A673 (cell line): ENCODE measurements at regions not wholly inside any gene's neighbourhood (a gene's known extent, or its start where the extent isn't known, plus 50 kb on each side); places are given as distances from the start of the nearest gene placed in this dataset.

Experiments
- BruUV-seq: library from RNA; stranded (reverse); fragments of 400-500 nt; replicated peaks from 2 replicates; lab custom pipeline; 2021; lab: Mats Ljungman, UMichigan
- CTCF ChIA-PET: fragments of 300-600 bp; sonication (Branson Sonifier 250); formaldehyde crosslinking; loops from one replicate; lab custom pipeline; 2022; ENCODE audit warnings: antibody characterized with exemption; lab: Charles Lee
- POLR2A ChIA-PET: fragments of 300-600 bp; sonication (Branson Sonifier 250); formaldehyde crosslinking; loops from one replicate; lab custom pipeline; 2022; ENCODE audit warnings: antibody characterized with exemption; ENCODE audit not compliant: low non-redundant PET; lab: Charles Lee
- DNase-seq: peaks from one replicate; pipeline ENCODE4 v3.0.0-alpha.2; 2015; ENCODE audit warnings: low spot score
- H3K27ac ChIP-seq: fragments of 200-600 bp; sonication (generic); 2 replicates; pipeline ENCODE4 v1.5.1; 2016; ENCODE audit warnings: mixed run types, low read depth, mild to moderate bottlenecking, mixed read lengths, antibody characterized with exemption, low read length; ENCODE audit not compliant: poor library complexity, severe bottlenecking
- H3K27me3 ChIP-seq: fragments of 200-600 bp; sonication (generic); replicated peaks from 2 replicates; pipeline ENCODE4 v1.6.1; 2017; ENCODE audit warnings: mixed run types, low read depth, mild to moderate bottlenecking, mixed read lengths, antibody characterized with exemption, low read length; ENCODE audit not compliant: insufficient read depth, poor library complexity
- H3K36me3 ChIP-seq: fragments of 200-600 bp; sonication (generic); 2 replicates; pipeline ENCODE4 v1.6.1; 2016; ENCODE audit warnings: mixed run types, mild to moderate bottlenecking, mixed read lengths, antibody characterized with exemption, low read length; ENCODE audit not compliant: insufficient read depth, poor library complexity, severe bottlenecking
- H3K4me1 ChIP-seq: fragments of 200-600 bp; sonication (generic); 2 replicates; pipeline ENCODE4 v1.6.1; 2017; ENCODE audit warnings: mixed run types, mild to moderate bottlenecking, mixed read lengths, antibody characterized with exemption, low read length; ENCODE audit not compliant: insufficient read depth, poor library complexity, severe bottlenecking
- H3K4me3 ChIP-seq: fragments of 200-600 bp; sonication (generic); 2 replicates; pipeline ENCODE4 v1.5.1; 2016; ENCODE audit warnings: low read depth, mixed run types, mild to moderate bottlenecking, mixed read lengths, low read length; ENCODE audit not compliant: poor library complexity, severe bottlenecking
- H3K9me3 ChIP-seq: fragments of 200-600 bp; sonication (generic); 2 replicates; pipeline ENCODE4 v1.6.1; 2016; ENCODE audit warnings: mixed run types, low read depth, mild to moderate bottlenecking, mixed read lengths, antibody characterized with exemption, low read length; ENCODE audit not compliant: poor library complexity, severe bottlenecking
- CTCF ChIP-seq: fragments of 300-800, 200-600 bp; sonication (generic); conservative IDR thresholded peaks from 2 replicates; pipeline ENCODE4 v1.5.1; 2017; ENCODE audit warnings: low read depth, mild to moderate bottlenecking, antibody characterized with exemption, low read length, moderate library complexity, mixed read lengths
- EZH2 ChIP-seq: fragments of 200-600 bp; sonication (generic); IDR thresholded peaks from 2 replicates; pipeline ENCODE4 v1.6.1; 2017; ENCODE audit warnings: borderline replicate concordance, low read depth, mild to moderate bottlenecking, mixed read lengths, antibody characterized with exemption, low read length; ENCODE audit not compliant: poor library complexity, severe bottlenecking
- intact Hi-C: fragments of 100-400 bp; cut with micrococcal nuclease; formaldehyde crosslinking; loops from one replicate; pipeline ENCODE4 v1.10.0; 2022; ENCODE audit not compliant: unreplicated experiment

- no peaks in the 10 kb centered on the region for H3K27me3 ChIP-seq
- no peak overlapping the region for H3K27ac ChIP-seq
- no peaks in the 10 kb centered on the region for H3K9me3 ChIP-seq
- no peak for DNase-seq
- no TSS peak for BruUV-seq
- no peaks in the 10 kb centered on the region for H3K4me1 ChIP-seq
- H3K36me3 ChIP-seq = no peaks in the 10 kb centered on the region
- ChIA-PET CTCF (no interaction called here), POLR2A (interaction anchor here (0.7 kb wide), 1 partner anchor 93 kb away, joined by 3 read pairs; no protein-coding TSS in a partner anchor)
- intact Hi-C loops = no loop called here
- TF ChIP-seq EZH2 (no peak), CTCF (no peak)
- no peak overlapping the region for H3K4me3 ChIP-seq
Measured at GRCh38 chr3:154943981-154944380, 136.1 kb upstream of the MME start.

- ChIA-PET CTCF (no interaction called here), POLR2A (no interaction called here)
- Histone ChIP-seq H3K4me3 (no peak overlapping the region), H3K9me3 (no peaks in the 10 kb centered on the region), H3K27ac (no peak overlapping the region), H3K27me3 (no peaks in the 10 kb centered on the region), H3K36me3 (no peaks in the 10 kb centered on the region), H3K4me1 (no peaks in the 10 kb centered on the region)
- no peak for DNase-seq
- no peak for TF ChIP-seq EZH2
- TF ChIP-seq CTCF = no peak
- intact Hi-C loops = no loop called here
- no TSS peak for BruUV-seq
Measured at GRCh38 chr3:154942827-154943226, 137.3 kb upstream of the MME start.

GRCh38 chr3:154936196-154936595 is 143.9 kb upstream of the MME start:
- POLR2A ChIA-PET = no interaction called here
- CTCF ChIA-PET = no interaction called here
- intact Hi-C loops = no loop called here

More at GRCh38 chr3:154936196-154936595, 143.9 kb upstream of the MME start:
- Histone ChIP-seq H3K9me3 (no peaks in the 10 kb centered on the region), H3K27ac (no peak overlapping the region), H3K4me1 (no peaks in the 10 kb centered on the region), H3K4me3 (no peak overlapping the region), H3K36me3 (no peaks in the 10 kb centered on the region), H3K27me3 (no peaks in the 10 kb centered on the region)
- BruUV-seq = no TSS peak
- TF ChIP-seq EZH2 (no peak), CTCF (no peak)
- DNase-seq = no peak
